C4-2B (cell line): ENCODE measurements at regions not wholly inside any gene's neighbourhood (a gene's known extent, or its start where the extent isn't known, plus 50 kb on each side); places are given as distances from the start of the nearest gene placed in this dataset.

Source experiments
- CTCF ChIP-seq: fragments of 450-650 bp; conservative IDR thresholded peaks from 2 replicates; pipeline ENCODE4 v1.5.1; 2017; ENCODE audit warnings: mild to moderate bottlenecking
- ZFX ChIP-seq: fragments of 450-650 bp; IDR thresholded peaks from 2 replicates; pipeline ENCODE4 v1.6.1; 2017

- TF ChIP-seq CTCF (no peak), ZFX (no peak)
Measured at GRCh38 chr18:2444201-2444875, 127.0 kb downstream of the METTL4 start.
